ENCODE measurements at regions not wholly inside any gene's neighbourhood (a gene's known extent, or its start where the extent isn't known, plus 50 kb on each side); places are given as distances from the start of the nearest gene placed in this dataset.

GRCh38 chr6:6973721-6974120 is 134.0 kb upstream of the RREB1 start:
- Histone ChIP-seq H3F3A (ENCODE audit: insufficient read depth, low read length) (no peaks in the 10 kb centered on the region), H4K20me1 (ENCODE audit: insufficient read depth, low read length) (no peaks in the 10 kb centered on the region), H3K4me2 (ENCODE audit: low read length) (no peak overlapping the region), H3K79me2 (ENCODE audit: insufficient read depth, low read length) (no peaks in the 10 kb centered on the region), H3K36me3 (ENCODE audit: insufficient read depth, low read length) (no peaks in the 10 kb centered on the region), H3K4me3 (ENCODE audit: low read depth, low read length, poor library complexity, severe bottlenecking) (no peak overlapping the region), H3K4me1 (ENCODE audit: insufficient read depth, low read length, severe bottlenecking) (no peaks in the 10 kb centered on the region), H3K27me3 (ENCODE audit: insufficient read depth, low read length) (peaks cover 3% of the 10 kb centered on the region; the same call in 1 of the 2 replicates), H3K9me2 (ENCODE audit: low read depth, low read length) (no peaks in the 10 kb centered on the region), H2AFZ (ENCODE audit: low read length) (no peak overlapping the region), H3K27ac (ENCODE audit: low read depth, low read length, poor library complexity, severe bottlenecking) (no peak overlapping the region), H3K9ac (ENCODE audit: low read length) (no peak overlapping the region), H3K9me3 (ENCODE audit: low read length) (no peaks in the 10 kb centered on the region)
- TF ChIP-seq EZH2 (IDR thresholded peaks at IDR 0.05; ENCODE audit: borderline replicate concordance, low read length): no peak
- TF ChIP-seq, protein P1, sequence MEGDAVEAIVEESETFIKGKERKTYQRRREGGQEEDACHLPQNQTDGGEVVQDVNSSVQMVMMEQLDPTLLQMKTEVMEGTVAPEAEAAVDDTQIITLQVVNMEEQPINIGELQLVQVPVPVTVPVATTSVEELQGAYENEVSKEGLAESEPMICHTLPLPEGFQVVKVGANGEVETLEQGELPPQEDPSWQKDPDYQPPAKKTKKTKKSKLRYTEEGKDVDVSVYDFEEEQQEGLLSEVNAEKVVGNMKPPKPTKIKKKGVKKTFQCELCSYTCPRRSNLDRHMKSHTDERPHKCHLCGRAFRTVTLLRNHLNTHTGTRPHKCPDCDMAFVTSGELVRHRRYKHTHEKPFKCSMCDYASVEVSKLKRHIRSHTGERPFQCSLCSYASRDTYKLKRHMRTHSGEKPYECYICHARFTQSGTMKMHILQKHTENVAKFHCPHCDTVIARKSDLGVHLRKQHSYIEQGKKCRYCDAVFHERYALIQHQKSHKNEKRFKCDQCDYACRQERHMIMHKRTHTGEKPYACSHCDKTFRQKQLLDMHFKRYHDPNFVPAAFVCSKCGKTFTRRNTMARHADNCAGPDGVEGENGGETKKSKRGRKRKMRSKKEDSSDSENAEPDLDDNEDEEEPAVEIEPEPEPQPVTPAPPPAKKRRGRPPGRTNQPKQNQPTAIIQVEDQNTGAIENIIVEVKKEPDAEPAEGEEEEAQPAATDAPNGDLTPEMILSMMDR (IDR thresholded peaks at IDR 0.05; ENCODE audit: low read length): no peak

DNA sequence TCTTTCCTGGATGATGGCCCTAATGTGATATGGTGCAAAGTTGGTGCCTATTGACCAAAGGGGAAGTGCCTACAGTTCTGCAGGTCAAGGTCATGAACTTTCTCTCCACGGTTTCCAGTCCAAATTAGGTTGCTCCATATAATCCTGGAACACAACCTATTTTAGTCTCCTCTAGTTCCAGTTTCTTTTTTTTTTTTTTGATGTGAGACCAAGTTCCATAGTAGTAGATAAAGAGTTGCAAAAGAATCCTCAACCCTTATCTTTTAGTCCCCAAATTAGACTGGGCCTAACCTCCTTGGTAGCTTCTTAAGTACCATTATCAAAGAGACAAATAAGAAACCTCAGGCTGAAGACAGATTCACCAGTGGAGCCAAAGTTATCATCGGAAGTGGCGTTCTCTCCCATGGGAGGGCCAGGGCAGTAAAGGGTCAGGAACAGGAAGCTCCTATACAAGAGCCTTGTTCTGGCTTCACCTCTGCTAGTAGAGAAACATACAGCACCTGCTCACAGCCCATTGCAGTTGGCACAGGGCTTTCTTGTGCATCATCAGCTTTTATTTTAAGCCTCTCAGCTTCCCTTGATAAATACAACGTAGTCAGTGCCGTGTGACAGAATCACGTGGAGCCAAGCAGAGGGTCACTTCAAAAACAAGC is 132.2 kb upstream of the RREB1 start:
- H2AFZ ChIP-seq (ENCODE audit: low read length): no peak overlapping the region
- H3K4me2 ChIP-seq (ENCODE audit: low read length): no peak overlapping the region
- H3K4me1 ChIP-seq (ENCODE audit: insufficient read depth, low read length, severe bottlenecking): no peaks in the 10 kb centered on the region
- no peak overlapping the region for H3K27ac ChIP-seq (ENCODE audit: low read depth, low read length, poor library complexity, severe bottlenecking)
- no peaks in the 10 kb centered on the region for H3K9me3 ChIP-seq (ENCODE audit: low read length)
- H3K27me3 ChIP-seq (ENCODE audit: insufficient read depth, low read length): no peaks in the 10 kb centered on the region
- no peaks in the 10 kb centered on the region for H3F3A ChIP-seq (ENCODE audit: insufficient read depth, low read length)
- H3K9me2 ChIP-seq (ENCODE audit: low read depth, low read length): no peaks in the 10 kb centered on the region
- no peak for TF ChIP-seq EZH2 (IDR thresholded peaks at IDR 0.05; ENCODE audit: borderline replicate concordance, low read length)
- TF ChIP-seq, protein P1 (IDR thresholded peaks at IDR 0.05; ENCODE audit: low read length): no peak
- H3K36me3 ChIP-seq (ENCODE audit: insufficient read depth, low read length): no peaks in the 10 kb centered on the region
- no peaks in the 10 kb centered on the region for H4K20me1 ChIP-seq (ENCODE audit: insufficient read depth, low read length)
- H3K9ac ChIP-seq (ENCODE audit: low read length): no peak overlapping the region
- no peaks in the 10 kb centered on the region for H3K79me2 ChIP-seq (ENCODE audit: insufficient read depth, low read length)
- no peak overlapping the region for H3K4me3 ChIP-seq (ENCODE audit: low read depth, low read length, poor library complexity, severe bottlenecking)

DNA sequence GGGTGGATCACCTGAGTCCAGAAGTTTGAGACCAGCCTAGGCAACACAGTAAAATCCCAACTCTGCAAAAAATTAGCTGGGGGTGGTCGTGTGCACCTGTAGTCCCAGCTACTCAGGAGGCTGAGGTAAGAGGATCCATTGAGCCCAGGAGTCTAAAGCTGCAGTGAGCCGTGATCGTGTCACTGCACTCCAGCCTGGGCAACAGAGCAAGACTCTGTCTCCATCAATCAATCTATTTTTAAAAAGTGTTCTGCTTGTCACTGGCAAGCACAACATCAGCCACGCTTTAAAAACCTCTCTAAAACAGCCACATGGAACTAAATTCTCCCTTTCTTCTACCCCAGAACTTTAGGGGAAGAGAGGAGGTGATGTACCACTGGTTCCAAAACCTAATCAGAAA is 131.6 kb upstream of the RREB1 start:
- no peaks in the 10 kb centered on the region for H3K36me3 ChIP-seq (ENCODE audit: insufficient read depth, low read length)
- no peak overlapping the region for H3K27ac ChIP-seq (ENCODE audit: low read depth, low read length, poor library complexity, severe bottlenecking)
- H3K9ac ChIP-seq (ENCODE audit: low read length): no peak overlapping the region
- H3K4me1 ChIP-seq (ENCODE audit: insufficient read depth, low read length, severe bottlenecking): no peaks in the 10 kb centered on the region
- no peaks in the 10 kb centered on the region for H3K9me3 ChIP-seq (ENCODE audit: low read length)
- H3K27me3 ChIP-seq (ENCODE audit: insufficient read depth, low read length): no peaks in the 10 kb centered on the region
- no peaks in the 10 kb centered on the region for H3K9me2 ChIP-seq (ENCODE audit: low read depth, low read length)
- no peak overlapping the region for H2AFZ ChIP-seq (ENCODE audit: low read length)
- TF ChIP-seq EZH2 (IDR thresholded peaks at IDR 0.05; ENCODE audit: borderline replicate concordance, low read length): no peak
- TF ChIP-seq, protein P1 (IDR thresholded peaks at IDR 0.05; ENCODE audit: low read length): no peak
- no peaks in the 10 kb centered on the region for H3K79me2 ChIP-seq (ENCODE audit: insufficient read depth, low read length)
- no peaks in the 10 kb centered on the region for H4K20me1 ChIP-seq (ENCODE audit: insufficient read depth, low read length)
- no peaks in the 10 kb centered on the region for H3F3A ChIP-seq (ENCODE audit: insufficient read depth, low read length)
- H3K4me2 ChIP-seq (ENCODE audit: low read length): no peak overlapping the region
- H3K4me3 ChIP-seq (ENCODE audit: low read depth, low read length, poor library complexity, severe bottlenecking): no peak overlapping the region
